Activated CD8-positive, alpha-beta T cell treated with anti-CD3 and anti-CD28 coated beads, Interleukin-2, amount 10 ng/mL, durations not matched to agents 7 days and 5 days (primary cell): ENCODE measurements at regions not wholly inside any gene's neighbourhood (a gene's known extent, or its start where the extent isn't known, plus 50 kb on each side); places are given as distances from the start of the nearest gene placed in this dataset.

Experiments
- ATAC-seq: fragments of 150-1000 bp; cut with Tn5 transposase; one replicate; pipeline ENCODE4 v1.10.0; 2021; ENCODE audit warnings: moderate library complexity
- CTCF ChIA-PET: fragments of 350-600 bp; sonication (Branson Sonifier 250); formaldehyde crosslinking; loops from one replicate; lab custom pipeline; 2021; ENCODE audit warnings: antibody characterized with exemption; lab: Charles Lee
- POLR2A ChIA-PET: fragments of 350-600 bp; sonication (Branson Sonifier 250); formaldehyde crosslinking; loops from one replicate; lab custom pipeline; 2021; ENCODE audit warnings: antibody characterized with exemption; lab: Charles Lee
- DNase-seq: peaks from one replicate; pipeline ENCODE4 v3.0.0-alpha.2; 2020
- H3K27ac Mint-ChIP-seq: one replicate; pipeline ENCODE4 v1.8.0; 2021; ENCODE audit warnings: mild to moderate bottlenecking, mixed read lengths
- H3K27me3 Mint-ChIP-seq: one replicate; pipeline ENCODE4 v1.8.0; 2021; ENCODE audit warnings: low read depth, mixed read lengths
- H3K36me3 Mint-ChIP-seq: one replicate; pipeline ENCODE4 v1.8.0; 2021; ENCODE audit warnings: low read depth, mixed read lengths
- H3K4me1 Mint-ChIP-seq: one replicate; pipeline ENCODE4 v1.8.0; 2021; ENCODE audit warnings: low read depth, mixed read lengths
- H3K4me3 Mint-ChIP-seq: one replicate; pipeline ENCODE4 v1.8.0; 2021; ENCODE audit warnings: mild to moderate bottlenecking, mixed read lengths
- H3K9me3 Mint-ChIP-seq: one replicate; pipeline ENCODE4 v1.8.0; 2022; ENCODE audit warnings: mixed read lengths; ENCODE audit not compliant: insufficient read depth

DNA sequence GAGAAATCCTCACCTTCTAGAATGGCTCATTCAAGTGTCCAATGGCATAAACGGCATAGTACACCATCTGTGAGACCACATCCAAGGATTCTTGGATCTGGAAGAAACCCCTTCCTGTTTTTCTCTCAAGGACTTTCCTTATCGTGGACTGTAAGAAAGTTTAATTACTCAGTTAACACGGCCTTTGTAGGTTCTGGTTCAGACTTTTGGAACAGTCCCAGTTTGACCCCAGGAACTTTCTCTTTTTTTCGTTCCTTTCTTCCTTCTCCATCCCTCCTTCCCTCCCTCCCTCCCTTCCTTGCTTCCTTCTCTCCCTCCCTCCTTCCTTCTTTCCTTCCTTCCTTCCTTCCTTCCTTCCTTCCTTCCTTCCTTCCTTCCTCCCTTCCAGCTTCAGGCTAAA lies 343.5 kb upstream of the SMIM31 start:
- POLR2A ChIA-PET, result no interaction called here
- ATAC-seq (no peak), DNase-seq (no peak)
- CTCF ChIA-PET, result no interaction called here
- H3K9me3 Mint-ChIP-seq, result no peaks in the 10 kb centered on the region
- no peaks in the 10 kb centered on the region for H3K27me3 Mint-ChIP-seq
- no peak overlapping the region for H3K4me3 Mint-ChIP-seq
- no peaks in the 10 kb centered on the region for H3K4me1 Mint-ChIP-seq
- no peak overlapping the region for H3K27ac Mint-ChIP-seq
- no peaks in the 10 kb centered on the region for H3K36me3 Mint-ChIP-seq

DNA sequence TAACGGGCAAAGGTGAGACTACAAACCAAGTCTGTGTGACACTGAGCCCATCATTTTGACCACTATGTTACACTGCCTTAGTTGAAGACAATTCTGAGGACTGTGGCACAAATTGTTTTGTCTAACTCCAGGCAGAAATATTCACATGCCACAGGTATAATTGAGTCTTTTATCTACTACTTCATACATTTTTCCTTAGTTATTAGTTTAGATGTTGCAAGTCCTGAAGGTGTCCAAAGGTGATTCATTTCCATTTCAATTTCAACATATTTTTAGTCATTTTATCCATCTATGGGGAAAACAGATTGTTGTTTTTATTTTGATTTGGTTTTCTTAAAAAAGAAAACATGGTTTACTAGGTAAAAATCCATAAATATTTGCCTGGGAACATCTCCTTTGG lies 341.7 kb upstream of the SMIM31 start:
- Mint-ChIP-seq H3K4me1 (no peaks in the 10 kb centered on the region), H3K27me3 (no peaks in the 10 kb centered on the region), H3K4me3 (no peak overlapping the region), H3K9me3 (no peaks in the 10 kb centered on the region), H3K27ac (no peak overlapping the region), H3K36me3 (no peaks in the 10 kb centered on the region)
- DNase-seq (no peak), ATAC-seq (no peak)
- POLR2A ChIA-PET, result no interaction called here
- CTCF ChIA-PET, result no interaction called here

DNA sequence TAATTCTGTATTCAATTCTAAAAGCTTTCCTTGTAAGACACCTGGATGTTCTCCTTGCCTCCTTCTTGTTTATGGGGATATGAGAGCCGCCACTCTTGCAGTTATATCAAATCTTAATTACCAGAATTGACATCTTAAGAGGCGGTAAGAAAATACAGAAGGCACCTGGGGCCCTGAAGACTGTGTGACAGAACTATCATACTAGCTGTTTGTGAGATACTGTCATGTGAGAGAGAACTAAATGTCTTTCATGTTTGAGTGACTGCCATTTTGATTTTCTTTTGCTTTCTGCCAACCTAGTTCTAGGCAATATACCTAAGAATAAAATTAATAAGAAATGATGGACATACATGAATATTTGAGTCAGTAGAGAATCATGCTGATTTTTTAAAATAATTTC lies 340.2 kb upstream of the SMIM31 start:
- Mint-ChIP-seq H3K4me3 (no peak overlapping the region), H3K27ac (no peak overlapping the region), H3K36me3 (no peaks in the 10 kb centered on the region), H3K27me3 (no peaks in the 10 kb centered on the region), H3K4me1 (no peaks in the 10 kb centered on the region), H3K9me3 (no peaks in the 10 kb centered on the region)
- ATAC-seq (no peak), DNase-seq (no peak)
- ChIA-PET POLR2A (no interaction called here), CTCF (no interaction called here)

DNA sequence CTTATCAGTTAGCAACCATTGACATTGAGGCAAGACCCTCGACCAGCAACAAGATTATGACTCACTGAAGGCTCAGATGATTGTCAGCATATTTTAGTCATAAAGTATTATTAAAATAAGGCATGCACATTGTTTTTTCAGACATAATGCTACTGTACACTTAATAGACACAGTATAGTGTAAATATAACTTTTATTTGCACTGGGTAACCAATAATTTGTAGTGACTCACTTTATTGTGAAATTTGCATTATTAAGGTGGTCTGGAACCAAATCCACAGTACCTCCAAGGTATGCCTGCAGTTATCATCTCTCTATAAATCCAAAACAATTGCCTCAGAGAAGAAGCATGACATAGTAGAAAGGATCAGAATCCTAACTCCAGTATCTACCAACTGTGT lies 330.1 kb upstream of the SMIM31 start:
- ATAC-seq (no peak), DNase-seq (no peak)
- ChIA-PET POLR2A (no interaction called here), CTCF (no interaction called here)
- Mint-ChIP-seq H3K9me3 (no peaks in the 10 kb centered on the region), H3K36me3 (no peaks in the 10 kb centered on the region), H3K27ac (no peak overlapping the region), H3K4me1 (no peaks in the 10 kb centered on the region), H3K27me3 (no peaks in the 10 kb centered on the region), H3K4me3 (no peak overlapping the region)

DNA sequence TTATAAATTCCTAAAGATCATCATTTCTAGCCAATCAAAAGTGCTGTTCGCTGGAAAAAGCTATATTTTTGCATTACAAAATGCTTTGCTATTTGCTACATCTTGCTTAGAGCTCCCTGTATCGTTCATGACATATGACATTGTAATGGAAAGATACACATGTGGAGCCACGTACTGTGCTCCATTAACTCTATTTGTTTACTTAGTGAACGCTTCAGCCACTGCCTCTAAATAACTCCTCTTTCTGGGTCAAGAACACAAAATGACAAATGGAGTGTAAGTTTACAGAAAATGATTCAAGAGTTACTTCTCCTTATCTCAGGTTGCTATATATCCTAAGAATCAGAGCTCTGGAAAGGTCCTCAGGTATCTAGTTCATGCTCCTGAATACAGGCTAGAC lies 329.1 kb upstream of the SMIM31 start:
- H3K9me3 Mint-ChIP-seq, result no peaks in the 10 kb centered on the region
- H3K27ac Mint-ChIP-seq, result no peak overlapping the region
- no peak for ATAC-seq
- no peaks in the 10 kb centered on the region for H3K27me3 Mint-ChIP-seq
- CTCF ChIA-PET, result no interaction called here
- H3K4me1 Mint-ChIP-seq, result no peaks in the 10 kb centered on the region
- POLR2A ChIA-PET, result no interaction called here
- DNase-seq, result no peak
- no peaks in the 10 kb centered on the region for H3K36me3 Mint-ChIP-seq
- H3K4me3 Mint-ChIP-seq, result no peak overlapping the region

DNA sequence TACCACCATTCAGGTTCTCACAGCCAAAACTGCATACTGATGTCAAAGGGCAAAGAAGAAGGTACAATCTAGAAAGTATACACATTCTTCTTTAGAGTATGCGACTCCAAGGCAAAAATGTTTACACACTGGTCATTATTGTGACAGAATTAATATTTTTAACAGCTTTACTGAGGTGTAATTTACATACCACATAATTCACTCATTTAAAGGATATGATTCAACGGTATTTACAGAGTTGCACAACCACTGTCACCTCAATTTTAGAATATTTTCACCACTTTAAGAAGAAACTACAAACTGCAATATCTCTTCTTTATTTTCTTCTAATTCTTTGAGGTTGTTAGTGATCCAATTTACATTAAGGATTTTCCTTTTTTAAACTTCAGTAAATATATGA lies 325.4 kb upstream of the SMIM31 start:
- ATAC-seq (no peak), DNase-seq (no peak)
- Mint-ChIP-seq H3K4me1 (no peaks in the 10 kb centered on the region), H3K27me3 (no peaks in the 10 kb centered on the region), H3K4me3 (no peak overlapping the region), H3K27ac (no peak overlapping the region), H3K36me3 (no peaks in the 10 kb centered on the region), H3K9me3 (no peaks in the 10 kb centered on the region)
- POLR2A ChIA-PET, result no interaction called here
- CTCF ChIA-PET, result no interaction called here

DNA sequence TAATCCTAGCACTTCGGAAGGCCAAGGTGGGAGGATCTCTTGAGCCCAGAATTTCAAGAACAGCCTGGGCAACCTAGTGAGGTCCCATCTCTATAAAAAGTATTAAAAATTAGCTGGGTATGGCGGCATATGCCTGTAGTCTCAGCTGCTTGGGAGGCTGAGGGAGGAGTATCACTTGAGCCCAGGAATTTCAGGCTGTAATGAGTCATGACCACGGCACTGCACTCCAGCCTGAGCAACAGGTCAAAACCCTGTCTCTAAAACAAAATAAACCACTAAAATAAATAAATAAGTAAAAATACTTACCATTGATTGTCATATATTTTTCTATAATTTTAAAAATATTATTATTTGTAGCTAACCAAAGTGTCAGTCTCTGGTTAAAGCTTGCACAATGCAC lies 315.6 kb upstream of the SMIM31 start:
- ChIA-PET POLR2A (no interaction called here), CTCF (no interaction called here)
- Mint-ChIP-seq H3K36me3 (no peaks in the 10 kb centered on the region), H3K9me3 (no peaks in the 10 kb centered on the region), H3K27ac (no peak overlapping the region), H3K4me1 (no peaks in the 10 kb centered on the region), H3K4me3 (no peak overlapping the region), H3K27me3 (no peaks in the 10 kb centered on the region)
- ATAC-seq (no peak), DNase-seq (no peak)

DNA sequence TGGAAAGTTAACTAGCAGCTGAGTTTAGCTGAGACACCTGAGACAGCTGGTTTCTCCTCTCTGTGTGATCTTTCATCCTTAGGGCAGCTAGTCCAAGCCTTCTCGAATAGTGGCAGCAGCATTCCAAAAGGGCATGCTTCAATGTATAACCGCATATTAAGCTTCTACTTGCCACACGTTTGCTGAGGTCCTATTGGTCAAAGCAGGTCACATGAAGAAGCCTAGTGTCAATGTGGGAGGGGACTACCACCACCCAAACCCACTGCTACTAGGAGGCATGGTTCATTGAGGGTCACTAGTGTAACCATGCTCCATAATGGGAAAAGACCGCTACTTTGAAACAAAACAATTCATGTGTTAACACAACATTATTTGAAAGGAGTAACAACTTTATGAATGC lies 314.9 kb upstream of the SMIM31 start:
- ATAC-seq (no peak), DNase-seq (no peak)
- Mint-ChIP-seq H3K9me3 (no peaks in the 10 kb centered on the region), H3K27me3 (no peaks in the 10 kb centered on the region), H3K27ac (no peak overlapping the region), H3K4me3 (no peak overlapping the region), H3K36me3 (no peaks in the 10 kb centered on the region), H3K4me1 (no peaks in the 10 kb centered on the region)
- CTCF ChIA-PET, result no interaction called here
- POLR2A ChIA-PET, result no interaction called here

DNA sequence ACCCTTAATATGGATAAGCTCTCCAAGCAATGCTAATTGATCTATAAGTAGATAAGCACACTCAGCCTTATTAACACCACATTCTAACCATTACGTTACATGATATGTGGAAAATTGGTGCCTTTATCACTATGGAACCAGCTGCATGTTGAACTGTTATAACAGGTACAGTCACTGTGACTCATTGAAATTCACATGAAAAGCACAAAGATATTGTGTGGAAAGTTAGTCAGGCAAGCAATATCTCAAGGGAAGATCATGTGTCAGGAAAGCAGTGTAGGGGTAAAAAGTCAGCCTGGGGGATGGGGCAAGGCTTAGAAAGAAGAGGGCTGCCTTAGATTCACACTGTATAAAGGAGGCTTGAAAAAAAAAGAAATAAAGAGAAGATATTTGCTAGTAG lies 313.7 kb upstream of the SMIM31 start:
- no peak for ATAC-seq
- H3K4me3 Mint-ChIP-seq, result no peak overlapping the region
- DNase-seq, result no peak
- no peaks in the 10 kb centered on the region for H3K9me3 Mint-ChIP-seq
- ChIA-PET POLR2A (no interaction called here), CTCF (no interaction called here)
- H3K27ac Mint-ChIP-seq, result no peak overlapping the region
- no peaks in the 10 kb centered on the region for H3K36me3 Mint-ChIP-seq
- no peaks in the 10 kb centered on the region for H3K4me1 Mint-ChIP-seq
- H3K27me3 Mint-ChIP-seq, result no peaks in the 10 kb centered on the region

DNA sequence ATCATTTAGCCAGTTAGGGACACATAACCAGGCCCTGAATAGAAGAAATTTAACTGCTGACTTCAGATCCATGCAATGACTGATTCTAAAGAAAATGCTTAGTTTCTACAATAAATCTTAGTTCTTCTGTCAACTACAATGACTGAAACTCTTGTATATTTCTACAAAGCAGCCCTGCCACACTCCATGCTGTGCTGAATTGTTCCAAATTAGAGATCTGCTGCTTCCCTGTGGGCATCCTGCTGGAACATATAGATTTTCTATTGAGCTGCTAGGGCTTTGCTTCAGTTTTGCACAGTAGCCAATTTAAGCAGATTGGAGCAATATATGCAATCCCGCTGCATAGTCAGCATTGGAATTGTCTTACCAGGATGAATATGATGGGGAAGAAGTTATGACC lies 312.8 kb upstream of the SMIM31 start:
- ChIA-PET POLR2A (no interaction called here), CTCF (no interaction called here)
- ATAC-seq (no peak), DNase-seq (no peak)
- Mint-ChIP-seq H3K27me3 (no peaks in the 10 kb centered on the region), H3K36me3 (no peaks in the 10 kb centered on the region), H3K9me3 (no peaks in the 10 kb centered on the region), H3K4me1 (no peaks in the 10 kb centered on the region), H3K4me3 (no peak overlapping the region), H3K27ac (no peak overlapping the region)

DNA sequence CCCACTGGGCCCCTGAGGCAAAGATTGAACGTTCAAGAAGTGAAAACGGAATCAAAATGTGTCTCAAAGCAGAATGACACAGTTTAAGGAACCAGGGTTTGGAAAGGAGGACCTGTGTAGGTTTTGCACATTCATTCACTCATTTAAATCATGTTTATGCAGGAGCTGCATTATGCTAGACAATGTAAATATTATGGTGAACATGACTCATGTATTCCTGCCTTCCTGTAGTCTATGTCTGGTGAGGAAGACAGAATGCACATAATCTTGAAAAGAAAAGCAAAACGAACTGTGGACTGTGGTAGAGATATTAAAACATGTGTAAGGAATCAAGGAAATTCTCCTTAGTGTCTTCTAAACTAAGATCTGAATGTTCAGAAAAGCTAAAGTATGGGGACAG lies 311.8 kb upstream of the SMIM31 start:
- DNase-seq, result no peak
- H3K36me3 Mint-ChIP-seq, result no peaks in the 10 kb centered on the region
- no peak for ATAC-seq
- ChIA-PET POLR2A (no interaction called here), CTCF (no interaction called here)
- no peak overlapping the region for H3K27ac Mint-ChIP-seq
- no peaks in the 10 kb centered on the region for H3K27me3 Mint-ChIP-seq
- no peak overlapping the region for H3K4me3 Mint-ChIP-seq
- no peaks in the 10 kb centered on the region for H3K9me3 Mint-ChIP-seq
- no peaks in the 10 kb centered on the region for H3K4me1 Mint-ChIP-seq

DNA sequence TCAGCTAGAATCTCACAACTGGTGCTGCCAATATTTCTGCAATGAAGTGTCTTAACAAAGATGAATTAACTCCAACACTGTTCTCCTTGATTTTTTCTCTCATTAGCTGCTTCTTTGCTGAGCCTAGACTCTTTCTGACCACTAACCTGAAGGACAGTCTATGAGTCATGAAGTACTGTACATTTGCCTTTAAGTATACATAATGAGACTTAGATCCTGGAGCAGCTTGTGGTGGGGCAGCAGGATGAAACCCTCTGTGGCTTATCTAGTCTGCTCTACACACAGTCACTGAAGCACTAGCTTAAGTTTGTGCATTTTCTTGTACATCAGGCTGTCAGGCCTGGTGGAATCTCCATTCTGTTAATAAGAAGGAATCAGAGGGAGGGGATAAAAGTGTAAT lies 307.4 kb upstream of the SMIM31 start:
- ATAC-seq, result no peak
- Mint-ChIP-seq H3K27ac (no peak overlapping the region), H3K4me1 (no peaks in the 10 kb centered on the region), H3K36me3 (no peaks in the 10 kb centered on the region), H3K4me3 (no peak overlapping the region), H3K27me3 (no peaks in the 10 kb centered on the region), H3K9me3 (no peaks in the 10 kb centered on the region)
- ChIA-PET CTCF (no interaction called here), POLR2A (no interaction called here)
- no peak for DNase-seq

DNA sequence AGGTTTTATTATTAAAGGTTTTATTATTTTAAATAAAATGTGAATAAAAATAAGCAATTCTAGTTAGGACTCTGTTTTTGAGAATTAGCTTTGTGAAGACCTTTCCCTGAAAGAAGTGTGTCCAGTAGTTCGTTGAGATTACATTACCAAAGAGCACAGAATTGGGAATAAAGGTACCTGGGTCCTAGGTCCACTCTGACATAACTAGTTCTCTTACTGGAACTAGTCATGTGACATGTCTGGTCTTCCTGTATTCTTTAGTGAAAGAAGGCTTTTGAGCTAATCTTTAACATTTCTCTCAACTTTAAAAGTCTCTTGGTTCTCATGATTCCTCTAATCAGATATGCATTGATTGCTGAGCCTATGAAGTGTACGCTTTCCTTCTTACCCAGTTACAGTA lies 292.0 kb upstream of the SMIM31 start:
- H3K4me1 Mint-ChIP-seq, result no peaks in the 10 kb centered on the region
- peaks cover 3% of the 10 kb centered on the region for H3K9me3 Mint-ChIP-seq
- H3K4me3 Mint-ChIP-seq, result no peak overlapping the region
- ATAC-seq (no peak), DNase-seq (no peak)
- H3K27ac Mint-ChIP-seq, result no peak overlapping the region
- H3K36me3 Mint-ChIP-seq, result no peaks in the 10 kb centered on the region
- CTCF ChIA-PET, result no interaction called here
- POLR2A ChIA-PET, result no interaction called here
- no peaks in the 10 kb centered on the region for H3K27me3 Mint-ChIP-seq
